ENCODE measurements at regions not wholly inside any gene's neighbourhood (a gene's known extent, or its start where the extent isn't known, plus 50 kb on each side); places are given as distances from the start of the nearest gene placed in this dataset.

DNA sequence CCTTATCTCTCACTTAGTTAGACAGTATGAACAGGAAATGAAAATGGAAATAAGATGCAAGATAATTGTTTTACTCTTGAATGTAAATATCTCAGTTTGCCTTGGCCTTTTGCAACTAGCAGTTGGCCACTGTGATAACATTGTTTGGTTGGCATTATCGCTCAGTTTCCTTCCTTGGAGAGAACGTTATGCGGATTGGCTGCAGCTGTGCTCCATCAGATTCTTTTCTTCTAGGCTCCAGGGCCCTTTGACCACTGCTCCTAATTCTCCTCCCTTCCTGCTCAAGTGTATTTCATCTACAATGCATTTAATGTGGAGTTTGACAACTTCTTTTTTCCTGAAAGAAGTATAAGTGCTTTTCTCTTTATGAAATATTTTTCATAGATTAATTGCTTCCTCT, 284.2 kb downstream of the ADAMTS20 start:
- Mint-ChIP-seq H3K9me3 (ENCODE audit: unreplicated experiment) (no peaks in the 10 kb centered on the region), H3K27me3 (ENCODE audit: insufficient read depth, unreplicated experiment) (no peaks in the 10 kb centered on the region), H3K4me1 (ENCODE audit: insufficient read depth, unreplicated experiment) (peaks cover 6% of the 10 kb centered on the region), H3K4me3 (ENCODE audit: unreplicated experiment) (no peak overlapping the region), H3K36me3 (ENCODE audit: insufficient read depth, unreplicated experiment) (no peaks in the 10 kb centered on the region), H3K27ac (ENCODE audit: low read depth, unreplicated experiment) (no peak overlapping the region)
- intact Hi-C loops (cut with micrococcal nuclease) = no loop called here
- CTCF ChIA-PET = interaction anchor here (0.6 to 1.4 kb wide), 5 partner anchors 9 to 785 kb away, joined by 3 to 4 read pairs (median 3); no protein-coding TSS in a partner anchor
- POLR2A ChIA-PET = no interaction called here
- BruUV-seq (replicated peaks) = no TSS peak
- no peak for DNase-seq (ENCODE audit: unreplicated experiment)
- TF ChIP-seq, protein P1, sequence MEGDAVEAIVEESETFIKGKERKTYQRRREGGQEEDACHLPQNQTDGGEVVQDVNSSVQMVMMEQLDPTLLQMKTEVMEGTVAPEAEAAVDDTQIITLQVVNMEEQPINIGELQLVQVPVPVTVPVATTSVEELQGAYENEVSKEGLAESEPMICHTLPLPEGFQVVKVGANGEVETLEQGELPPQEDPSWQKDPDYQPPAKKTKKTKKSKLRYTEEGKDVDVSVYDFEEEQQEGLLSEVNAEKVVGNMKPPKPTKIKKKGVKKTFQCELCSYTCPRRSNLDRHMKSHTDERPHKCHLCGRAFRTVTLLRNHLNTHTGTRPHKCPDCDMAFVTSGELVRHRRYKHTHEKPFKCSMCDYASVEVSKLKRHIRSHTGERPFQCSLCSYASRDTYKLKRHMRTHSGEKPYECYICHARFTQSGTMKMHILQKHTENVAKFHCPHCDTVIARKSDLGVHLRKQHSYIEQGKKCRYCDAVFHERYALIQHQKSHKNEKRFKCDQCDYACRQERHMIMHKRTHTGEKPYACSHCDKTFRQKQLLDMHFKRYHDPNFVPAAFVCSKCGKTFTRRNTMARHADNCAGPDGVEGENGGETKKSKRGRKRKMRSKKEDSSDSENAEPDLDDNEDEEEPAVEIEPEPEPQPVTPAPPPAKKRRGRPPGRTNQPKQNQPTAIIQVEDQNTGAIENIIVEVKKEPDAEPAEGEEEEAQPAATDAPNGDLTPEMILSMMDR (IDR thresholded peaks at IDR 0.05; ENCODE audit: unreplicated experiment) = no peak

DNA sequence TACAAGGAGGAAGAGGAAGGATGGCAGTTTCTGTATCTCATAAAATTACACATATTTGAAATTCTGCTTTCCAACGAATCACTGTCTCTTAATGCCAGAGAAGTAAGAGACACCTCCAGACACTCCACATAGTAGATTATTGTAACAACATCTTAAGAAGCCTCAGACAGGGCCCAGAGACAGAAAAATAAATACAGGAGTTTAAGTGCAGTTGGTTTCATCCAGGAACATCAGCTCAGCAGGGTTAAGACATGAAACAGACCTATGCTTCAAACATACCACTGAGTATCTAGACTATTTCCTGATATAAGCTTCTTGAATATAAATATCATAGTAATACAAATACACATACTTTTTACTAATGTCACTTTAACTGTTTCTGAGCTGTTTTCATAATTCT, 290.3 kb downstream of the ADAMTS20 start:
- no peaks in the 10 kb centered on the region for H3K36me3 Mint-ChIP-seq (ENCODE audit: insufficient read depth, unreplicated experiment)
- intact Hi-C loops (cut with micrococcal nuclease) = no loop called here
- no peaks in the 10 kb centered on the region for H3K4me1 Mint-ChIP-seq (ENCODE audit: insufficient read depth, unreplicated experiment)
- H3K9me3 Mint-ChIP-seq (ENCODE audit: unreplicated experiment) = no peaks in the 10 kb centered on the region
- H3K27me3 Mint-ChIP-seq (ENCODE audit: insufficient read depth, unreplicated experiment) = no peaks in the 10 kb centered on the region
- POLR2A ChIA-PET = interaction anchor here (1.0 kb wide), 1 partner anchor 14 kb away, joined by 3 read pairs; no protein-coding TSS in a partner anchor
- CTCF ChIA-PET = no interaction called here
- no TSS peak for BruUV-seq (replicated peaks)
- no peak overlapping the region for H3K4me3 Mint-ChIP-seq (ENCODE audit: unreplicated experiment)
- DNase-seq (ENCODE audit: unreplicated experiment) = no peak
- TF ChIP-seq, protein P1 (IDR thresholded peaks at IDR 0.05; ENCODE audit: unreplicated experiment) = no peak
- no peak overlapping the region for H3K27ac Mint-ChIP-seq (ENCODE audit: low read depth, unreplicated experiment)

DNA sequence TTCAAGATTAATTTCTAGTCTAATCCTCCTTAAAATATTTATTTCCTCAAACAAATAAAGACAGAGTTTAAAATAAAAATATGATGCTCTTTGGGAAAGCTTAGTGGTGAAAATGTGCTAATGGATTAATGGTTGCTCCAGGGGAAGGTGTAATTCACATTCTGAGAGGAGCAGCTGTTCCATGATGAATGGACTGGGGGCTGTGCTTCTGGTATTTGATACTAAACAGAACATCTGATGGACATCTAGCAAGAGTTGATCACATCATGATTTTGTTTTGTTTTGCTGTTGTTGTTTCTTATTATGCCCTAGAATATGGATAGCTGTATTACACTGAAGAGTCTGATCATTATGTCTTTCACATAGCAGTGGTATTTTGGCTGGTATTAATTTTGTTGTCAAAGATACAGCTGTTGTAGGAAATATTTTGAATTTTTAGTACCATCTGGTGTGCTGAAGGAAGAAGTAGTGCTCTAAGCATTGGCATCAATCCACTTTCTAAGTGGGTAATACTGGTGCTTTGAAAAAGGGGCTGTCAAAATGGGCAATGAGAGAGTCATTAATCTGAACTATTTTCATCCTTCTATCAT, 296.4 kb downstream of the ADAMTS20 start:
- TF ChIP-seq, protein P1 (IDR thresholded peaks at IDR 0.05; ENCODE audit: unreplicated experiment) = no peak
- Mint-ChIP-seq H3K27ac (ENCODE audit: low read depth, unreplicated experiment) (no peak overlapping the region), H3K4me1 (ENCODE audit: insufficient read depth, unreplicated experiment) (peaks cover 5% of the 10 kb centered on the region), H3K9me3 (ENCODE audit: unreplicated experiment) (no peaks in the 10 kb centered on the region), H3K36me3 (ENCODE audit: insufficient read depth, unreplicated experiment) (peaks cover 7% of the 10 kb centered on the region), H3K4me3 (ENCODE audit: unreplicated experiment) (no peak overlapping the region), H3K27me3 (ENCODE audit: insufficient read depth, unreplicated experiment) (no peaks in the 10 kb centered on the region)
- intact Hi-C loops (cut with micrococcal nuclease) = no loop called here
- no TSS peak for BruUV-seq (replicated peaks)
- POLR2A ChIA-PET = interaction anchor here (0.8 kb wide), 1 partner anchor 15 kb away, joined by 3 read pairs; no protein-coding TSS in a partner anchor
- DNase-seq (ENCODE audit: unreplicated experiment) = no peak
- CTCF ChIA-PET = interaction anchor here (0.6 kb wide), 1 partner anchor 1895 kb away, joined by 4 read pairs; no protein-coding TSS in a partner anchor

DNA sequence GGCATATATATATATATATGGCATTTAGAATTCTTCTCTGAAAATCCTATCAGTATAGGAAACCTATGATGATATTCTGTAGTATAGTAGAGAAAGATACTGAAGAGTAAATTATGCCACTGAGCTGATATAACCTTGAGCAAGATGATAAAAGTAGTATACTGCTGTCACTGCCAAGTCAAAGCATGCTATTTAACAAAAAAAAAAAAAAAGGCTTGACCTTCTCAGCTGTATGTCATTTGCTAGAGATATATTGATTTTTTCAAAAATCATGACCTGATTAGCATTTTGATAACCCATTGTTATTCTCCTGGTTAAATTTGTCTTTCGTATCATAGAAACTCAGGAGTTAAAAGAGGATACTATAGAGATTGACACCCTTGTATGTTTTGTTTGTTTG, 299.4 kb downstream of the ADAMTS20 start:
- BruUV-seq (replicated peaks) = no TSS peak

More for the DNA sequence above, 299.4 kb downstream of the ADAMTS20 start:
- Mint-ChIP-seq H3K36me3 (ENCODE audit: insufficient read depth, unreplicated experiment) (peaks cover 7% of the 10 kb centered on the region), H3K4me1 (ENCODE audit: insufficient read depth, unreplicated experiment) (peaks cover 5% of the 10 kb centered on the region), H3K27ac (ENCODE audit: low read depth, unreplicated experiment) (no peak overlapping the region), H3K4me3 (ENCODE audit: unreplicated experiment) (no peak overlapping the region), H3K9me3 (ENCODE audit: unreplicated experiment) (no peaks in the 10 kb centered on the region), H3K27me3 (ENCODE audit: insufficient read depth, unreplicated experiment) (no peaks in the 10 kb centered on the region)
- CTCF ChIA-PET = no interaction called here
- POLR2A ChIA-PET = no interaction called here
- TF ChIP-seq, protein P1 (IDR thresholded peaks at IDR 0.05; ENCODE audit: unreplicated experiment) = no peak
- DNase-seq (ENCODE audit: unreplicated experiment) = no peak
- intact Hi-C loops (cut with micrococcal nuclease) = no loop called here
